IPS DF 19.7 (cell line): ENCODE measurements at regions not wholly inside any gene's neighbourhood (a gene's known extent, or its start where the extent isn't known, plus 50 kb on each side); places are given as distances from the start of the nearest gene placed in this dataset.
A peak's percentile ranks its signal among the peaks of the same experiment; 100 is the strongest.
"Not testable (repeated sequence)": the region's sequence is repeated elsewhere in the genome, so short reads cannot be mapped to it uniquely, and the experiment has no call there.

Source experiments
- DNase-seq: peaks from one replicate; pipeline ENCODE4 v3.0.0-alpha.2; 2013; ENCODE audit warnings: low read depth, low spot score

- DNase-seq: no peak
These were observed 120.6 kb upstream of the JADE1 start for GRCh38 chr4:128688846-128689437.

- no peak for DNase-seq
These were observed 121.3 kb upstream of the JADE1 start for GRCh38 chr4:128688033-128688721.

GRCh38 chr4:128686810-128687209, 122.7 kb upstream of the JADE1 start:
- DNase-seq: no peak

GRCh38 chr4:128686032-128686465, 123.5 kb upstream of the JADE1 start:
- no peak for DNase-seq

- no peak for DNase-seq
These were observed 125.5 kb upstream of the JADE1 start for GRCh38 chr4:128684016-128684415.

GRCh38 chr4:128682942-128683666, 126.4 kb upstream of the JADE1 start:
- peak; percentile 89 for DNase-seq

GRCh38 chr4:128676095-128676494, 133.4 kb upstream of the JADE1 start:
- no peak for DNase-seq

- DNase-seq: no peak
These were observed 134.4 kb upstream of the JADE1 start for GRCh38 chr4:128675083-128675482.

- DNase-seq: not testable (repeated sequence)
These were observed 136.3 kb upstream of the JADE1 start for GRCh38 chr4:128673159-128673558.

GRCh38 chr4:128672596-128672995, 136.9 kb upstream of the JADE1 start:
- not testable (repeated sequence) for DNase-seq

GRCh38 chr4:128670513-128670912, 139.0 kb upstream of the JADE1 start:
- DNase-seq: no peak

- DNase-seq: no peak
These were observed 140.9 kb upstream of the JADE1 start for GRCh38 chr4:128668566-128668965.

- no peak for DNase-seq
These were observed 144.0 kb upstream of the JADE1 start for GRCh38 chr4:128665514-128665913.

GRCh38 chr4:128663325-128663724, 146.2 kb upstream of the JADE1 start:
- DNase-seq: no peak

- DNase-seq: no peak
These were observed 148.0 kb upstream of the JADE1 start for GRCh38 chr4:128661479-128661878.

GRCh38 chr4:128660361-128661215, 148.9 kb upstream of the JADE1 start:
- no peak for DNase-seq

- no peak for DNase-seq
These were observed 151.3 kb upstream of the JADE1 start for GRCh38 chr4:128658214-128658631.

GRCh38 chr4:128657638-128658037, 151.9 kb upstream of the JADE1 start:
- no peak for DNase-seq

- no peak for DNase-seq
These were observed 155.0 kb upstream of the JADE1 start for GRCh38 chr4:128654465-128654864.

- DNase-seq: no peak
These were observed 155.7 kb upstream of the JADE1 start for GRCh38 chr4:128653527-128654444.
